ENCODE measurements at regions not wholly inside any gene's neighbourhood (a gene's known extent, or its start where the extent isn't known, plus 50 kb on each side); places are given as distances from the start of the nearest gene placed in this dataset.

GRCh38 chr2:128600581-128601297 lies 282.1 kb upstream of the HS6ST1 start:
- TF ChIP-seq TAF1 (IDR thresholded peaks at IDR 0.05; ENCODE audit: low read depth, low read length) (no peak), POLR2A (IDR thresholded peaks at IDR 0.05; ENCODE audit: low read depth, low read length) (no peak), SPI1 (IDR thresholded peaks at IDR 0.05; ENCODE audit: low read depth, low read length) (no peak), POLR2AphosphoS5 (IDR thresholded peaks at IDR 0.05; ENCODE audit: low read depth, low read length) (no peak), POU2F2 (IDR thresholded peaks at IDR 0.05; ENCODE audit: low read depth, low read length) (no peak)
